ENCODE measurements at regions not wholly inside any gene's neighbourhood (a gene's known extent, or its start where the extent isn't known, plus 50 kb on each side); places are given as distances from the start of the nearest gene placed in this dataset.
"Not testable (repeated sequence)": the region's sequence is repeated elsewhere in the genome, so short reads cannot be mapped to it uniquely, and the experiment has no call there.

GRCh38 chr1:185400052-185400451, 83.0 kb upstream of the IVNS1ABP start:
- peak; percentile 49 for DNase-seq (ENCODE audit: low spot score)

GRCh38 chr1:185398599-185398998, 81.6 kb upstream of the IVNS1ABP start:
- no peak for DNase-seq (ENCODE audit: low spot score)

- DNase-seq (ENCODE audit: low spot score): no peak
Measured at GRCh38 chr1:185398022-185398421, 81.0 kb upstream of the IVNS1ABP start.

- no peak for DNase-seq (ENCODE audit: low spot score)
Measured at GRCh38 chr1:185397183-185397582, 80.1 kb upstream of the IVNS1ABP start.

GRCh38 chr1:185396126-185396525, 79.1 kb upstream of the IVNS1ABP start:
- DNase-seq (ENCODE audit: low spot score): no peak

GRCh38 chr1:185393815-185394214, 76.8 kb upstream of the IVNS1ABP start:
- no peak for DNase-seq (ENCODE audit: low spot score)

GRCh38 chr1:185393205-185393604, 76.2 kb upstream of the IVNS1ABP start:
- DNase-seq (ENCODE audit: low spot score): no peak

- DNase-seq (ENCODE audit: low spot score): no peak
Measured at GRCh38 chr1:185388815-185389214, 71.8 kb upstream of the IVNS1ABP start.

GRCh38 chr1:185388346-185388745, 71.3 kb upstream of the IVNS1ABP start:
- DNase-seq (ENCODE audit: low spot score): no peak

- no peak for DNase-seq (ENCODE audit: low spot score)
Measured at GRCh38 chr1:185385991-185386390, 68.9 kb upstream of the IVNS1ABP start.

GRCh38 chr1:185383805-185384204, 66.8 kb upstream of the IVNS1ABP start:
- not testable (repeated sequence) for DNase-seq (ENCODE audit: low spot score)

GRCh38 chr1:185377831-185378230, 60.8 kb upstream of the IVNS1ABP start:
- DNase-seq (ENCODE audit: low spot score): no peak

GRCh38 chr1:185376840-185377635, 60.0 kb upstream of the IVNS1ABP start:
- no peak for DNase-seq (ENCODE audit: low spot score)

GRCh38 chr1:185376288-185376687, 59.2 kb upstream of the IVNS1ABP start:
- no peak for DNase-seq (ENCODE audit: low spot score)

- no peak for DNase-seq (ENCODE audit: low spot score)
Measured at GRCh38 chr1:185375583-185375982, 58.5 kb upstream of the IVNS1ABP start.

- DNase-seq (ENCODE audit: low spot score): no peak
Measured at GRCh38 chr1:185373813-185374529, 56.9 kb upstream of the IVNS1ABP start.

- DNase-seq (ENCODE audit: low spot score): no peak
Measured at GRCh38 chr1:185369786-185370185, 52.7 kb upstream of the IVNS1ABP start.

GRCh38 chr1:185368913-185369491, 52.0 kb upstream of the IVNS1ABP start:
- DNase-seq (ENCODE audit: low spot score): no peak

GRCh38 chr1:185368313-185368855, 51.3 kb upstream of the IVNS1ABP start:
- no peak for DNase-seq (ENCODE audit: low spot score)

GRCh38 chr1:185367218-185367617, 50.2 kb upstream of the IVNS1ABP start:
- no peak for DNase-seq (ENCODE audit: low spot score)

Measured in AG08396 (cell line).